HG03342 (cell line): ENCODE measurements at regions not wholly inside any gene's neighbourhood (a gene's known extent, or its start where the extent isn't known, plus 50 kb on each side); places are given as distances from the start of the nearest gene placed in this dataset.
A peak's percentile ranks its signal among the peaks of the same experiment; 100 is the strongest.

Experiments used
- ATAC-seq: cut with Tn5 transposase; IDR thresholded peaks from one replicate; pipeline ENCODE4 v1.9.1; 2021; ENCODE audit warnings: mild to moderate bottlenecking, moderate library complexity; ENCODE audit not compliant: unreplicated experiment

GRCh38 chr6:139497345-139497961 lies 123.0 kb upstream of the CITED2 start:
- no peak for ATAC-seq

DNA sequence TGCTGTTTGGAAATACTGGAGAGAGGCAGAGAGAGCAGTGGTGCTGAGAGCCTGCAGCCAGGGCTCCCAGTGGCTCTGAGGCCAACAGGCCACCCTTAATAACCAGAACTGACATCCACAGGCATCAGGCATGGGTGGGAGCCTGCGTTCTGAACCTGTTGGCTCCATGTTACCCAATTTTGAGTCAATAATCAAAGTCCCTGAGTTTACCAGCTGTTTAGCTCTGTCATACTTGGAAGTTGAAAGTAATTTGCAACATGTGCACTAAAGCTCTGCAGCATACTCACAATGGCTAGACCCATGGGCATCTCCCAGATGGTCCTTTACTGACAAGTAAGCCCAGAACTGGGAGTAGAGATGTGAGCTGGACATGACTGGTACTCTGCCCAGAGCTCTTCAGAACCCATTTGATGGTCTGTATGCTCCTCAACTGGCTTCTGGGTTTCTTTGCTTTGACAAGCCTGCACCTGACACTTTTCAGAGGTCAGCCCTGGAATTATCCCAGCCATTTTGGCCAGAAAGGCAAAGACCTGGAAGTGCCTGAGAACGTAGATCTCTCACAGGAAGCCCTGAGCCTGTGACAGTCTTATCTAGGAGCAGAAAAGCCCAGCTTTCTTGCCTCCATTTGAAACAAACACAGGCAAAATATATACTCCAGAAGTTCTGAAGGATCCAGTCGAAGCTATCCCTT lies 122.4 kb upstream of the CITED2 start:
- no peak for ATAC-seq

GRCh38 chr6:139494376-139494990 lies 120.0 kb upstream of the CITED2 start:
- ATAC-seq: no peak

DNA sequence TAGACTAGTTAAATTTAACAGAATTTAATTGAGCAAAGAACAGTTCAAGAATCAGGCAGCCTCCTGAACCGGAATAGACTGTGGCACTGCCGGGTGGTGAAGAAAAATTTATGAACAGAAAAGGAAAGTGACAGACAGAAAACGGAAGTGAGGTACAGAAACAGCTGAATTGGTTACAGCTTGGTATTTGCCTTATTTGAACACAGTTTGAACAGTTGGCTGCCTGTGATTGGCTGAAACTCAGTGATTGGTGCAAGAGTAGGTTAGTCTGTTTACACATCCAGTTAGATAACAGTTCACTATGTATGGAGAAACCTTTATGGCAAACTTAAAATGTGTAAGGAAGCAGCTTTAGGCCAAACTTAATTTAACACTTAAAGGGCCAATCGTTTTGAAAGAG lies 116.0 kb upstream of the CITED2 start:
- ATAC-seq: peak; percentile 85

GRCh38 chr6:139486476-139486799 lies 112.0 kb upstream of the CITED2 start:
- ATAC-seq: no peak

DNA sequence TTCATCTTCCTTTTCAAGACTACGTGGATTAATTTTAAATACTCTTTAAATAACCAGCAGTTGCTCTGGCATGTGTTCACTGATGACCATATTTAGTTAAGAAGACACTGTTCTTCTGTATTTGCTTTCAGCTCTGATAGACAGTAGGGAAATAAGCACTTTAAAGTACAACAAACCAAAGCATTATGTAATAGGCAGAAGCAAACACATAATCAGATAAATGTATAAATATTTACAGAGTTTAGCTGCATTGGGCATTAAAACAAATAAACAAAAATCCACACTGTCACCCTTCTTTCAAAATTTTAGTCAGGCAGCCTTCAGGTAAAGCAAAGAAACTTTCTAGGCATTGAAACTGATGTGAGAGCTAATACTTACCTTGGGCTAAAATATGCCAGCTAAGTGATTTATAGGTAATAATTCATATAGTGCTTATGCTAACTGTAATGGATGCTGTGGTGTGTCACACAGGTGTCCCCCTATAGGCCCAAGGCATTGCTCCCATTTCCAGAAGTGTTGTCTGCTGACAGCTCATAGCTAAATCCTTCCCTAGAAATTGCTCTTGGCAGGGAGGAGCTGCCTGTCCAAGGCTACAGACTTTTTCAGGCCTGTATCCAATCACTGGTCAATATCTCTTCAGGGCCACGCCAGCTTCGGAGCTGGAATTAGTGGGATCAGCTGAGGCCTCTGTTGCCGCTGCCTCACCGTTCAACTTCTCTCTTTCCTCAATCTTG lies 111.5 kb upstream of the CITED2 start:
- no peak for ATAC-seq

DNA sequence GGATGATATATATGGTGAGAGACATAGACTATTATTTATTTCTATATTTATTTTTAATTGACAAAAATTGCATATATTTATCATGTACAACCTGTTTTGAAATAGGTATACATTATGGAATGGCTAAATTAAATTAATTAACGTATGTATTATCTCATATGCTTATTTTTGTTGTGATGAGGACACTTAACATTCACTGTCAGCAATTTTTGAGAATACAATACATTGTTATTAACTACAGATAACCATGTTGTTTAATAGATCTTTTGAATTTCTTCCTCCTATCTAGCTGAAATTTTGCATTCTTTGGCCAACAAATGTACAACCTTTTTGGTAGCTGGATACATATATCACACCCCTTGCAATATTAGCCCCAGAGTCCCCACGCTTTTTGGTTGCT lies 110.7 kb upstream of the CITED2 start:
- ATAC-seq: no peak

DNA sequence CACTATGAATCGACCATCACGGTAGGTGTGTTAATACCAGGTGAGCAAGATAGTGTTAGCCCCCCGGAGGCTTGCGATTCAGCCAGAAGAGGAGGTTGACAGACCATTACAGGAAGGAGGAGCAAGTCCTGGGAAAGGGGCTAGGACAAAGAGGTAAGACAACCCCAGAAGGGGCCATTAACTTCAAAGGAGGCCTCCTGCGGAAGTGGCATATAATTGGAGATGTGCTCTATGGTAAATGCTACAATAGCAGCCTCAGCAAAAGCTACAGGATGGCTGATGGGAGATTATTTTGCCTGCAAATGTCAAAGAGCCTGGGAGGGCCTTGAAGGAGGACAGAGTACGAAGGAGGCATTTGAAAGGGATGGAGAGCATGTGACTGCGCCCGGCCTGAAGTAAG lies 108.6 kb upstream of the CITED2 start:
- no peak for ATAC-seq

DNA sequence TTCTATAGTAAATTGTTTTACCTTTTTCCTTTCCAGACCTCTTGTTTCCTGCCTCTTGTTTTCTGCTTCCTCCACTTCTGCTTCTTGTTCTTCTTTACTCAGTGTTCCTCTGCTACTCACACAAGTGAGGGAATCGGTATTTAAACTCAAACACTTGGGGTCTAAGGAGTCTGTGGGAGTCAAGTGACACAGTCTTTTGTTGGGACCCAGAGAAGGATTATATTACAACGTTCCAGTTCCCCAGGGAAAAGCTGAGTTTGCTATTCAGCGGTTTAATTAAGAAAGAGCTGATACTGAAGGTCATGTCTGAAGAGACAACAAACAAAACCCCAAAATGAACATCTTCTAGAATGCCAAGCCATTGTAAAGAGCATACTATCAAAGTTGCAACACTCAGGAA lies 107.8 kb upstream of the CITED2 start:
- no peak for ATAC-seq

- ATAC-seq: no peak
These were observed 106.1 kb upstream of the CITED2 start for GRCh38 chr6:139480356-139481165.

DNA sequence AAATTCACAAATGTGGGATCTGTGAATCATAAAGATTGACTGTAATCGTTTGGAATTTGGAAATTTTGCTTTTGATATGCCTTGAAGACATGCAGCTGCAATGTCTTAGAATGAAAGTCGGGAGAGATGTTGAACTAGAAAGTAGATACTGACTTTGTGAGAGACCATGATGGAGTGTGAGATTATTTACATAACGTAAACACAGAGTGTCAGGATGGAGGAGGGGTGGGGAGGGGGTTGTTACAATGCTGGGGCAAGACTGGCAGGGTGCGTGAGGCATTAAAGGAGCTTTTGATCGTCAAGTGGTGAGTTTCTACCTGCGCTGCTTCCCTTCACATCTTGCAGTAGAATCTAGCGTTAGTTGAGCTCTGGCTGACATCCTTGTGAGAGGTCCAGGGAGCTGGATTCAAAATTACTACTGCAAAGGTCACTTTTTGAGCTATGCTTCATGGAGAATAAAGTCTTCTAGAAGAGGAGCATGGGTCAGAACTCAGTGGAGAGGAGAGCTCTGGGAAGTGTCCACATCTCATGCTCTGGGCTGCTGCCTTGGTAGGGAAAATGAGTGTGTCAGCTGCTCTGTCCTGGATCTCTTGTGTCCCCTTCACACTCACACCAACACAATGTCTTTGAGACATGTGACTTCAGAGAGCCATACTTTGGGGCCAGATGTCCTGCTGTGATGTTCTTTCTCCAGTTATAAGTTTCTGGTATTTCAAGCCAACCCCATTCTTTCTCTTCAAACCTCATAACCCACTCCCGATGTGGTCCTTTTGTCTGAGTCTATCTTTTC lies 105.2 kb upstream of the CITED2 start:
- no peak for ATAC-seq

- ATAC-seq: no peak
These were observed 101.2 kb upstream of the CITED2 start for GRCh38 chr6:139475646-139476045.

DNA sequence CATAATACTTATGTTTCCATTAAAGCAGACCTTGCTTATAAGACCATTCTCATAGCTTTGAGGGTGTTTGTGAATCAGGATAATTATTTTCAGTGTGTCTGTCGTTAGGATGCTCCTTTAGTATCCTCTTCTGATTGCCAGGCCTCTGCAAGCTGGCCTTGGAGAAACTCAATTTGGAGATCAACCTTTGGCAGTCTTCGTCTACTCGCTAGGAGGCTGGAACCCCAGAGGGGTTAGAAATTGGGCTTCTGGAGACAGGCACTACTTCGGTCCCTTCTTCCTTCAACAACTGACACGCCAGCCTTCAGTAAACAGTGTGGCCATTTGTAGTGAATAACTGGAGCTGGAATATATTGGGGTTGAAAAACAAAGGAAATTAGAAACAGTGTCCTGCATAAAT lies 100.8 kb upstream of the CITED2 start:
- ATAC-seq: no peak

DNA sequence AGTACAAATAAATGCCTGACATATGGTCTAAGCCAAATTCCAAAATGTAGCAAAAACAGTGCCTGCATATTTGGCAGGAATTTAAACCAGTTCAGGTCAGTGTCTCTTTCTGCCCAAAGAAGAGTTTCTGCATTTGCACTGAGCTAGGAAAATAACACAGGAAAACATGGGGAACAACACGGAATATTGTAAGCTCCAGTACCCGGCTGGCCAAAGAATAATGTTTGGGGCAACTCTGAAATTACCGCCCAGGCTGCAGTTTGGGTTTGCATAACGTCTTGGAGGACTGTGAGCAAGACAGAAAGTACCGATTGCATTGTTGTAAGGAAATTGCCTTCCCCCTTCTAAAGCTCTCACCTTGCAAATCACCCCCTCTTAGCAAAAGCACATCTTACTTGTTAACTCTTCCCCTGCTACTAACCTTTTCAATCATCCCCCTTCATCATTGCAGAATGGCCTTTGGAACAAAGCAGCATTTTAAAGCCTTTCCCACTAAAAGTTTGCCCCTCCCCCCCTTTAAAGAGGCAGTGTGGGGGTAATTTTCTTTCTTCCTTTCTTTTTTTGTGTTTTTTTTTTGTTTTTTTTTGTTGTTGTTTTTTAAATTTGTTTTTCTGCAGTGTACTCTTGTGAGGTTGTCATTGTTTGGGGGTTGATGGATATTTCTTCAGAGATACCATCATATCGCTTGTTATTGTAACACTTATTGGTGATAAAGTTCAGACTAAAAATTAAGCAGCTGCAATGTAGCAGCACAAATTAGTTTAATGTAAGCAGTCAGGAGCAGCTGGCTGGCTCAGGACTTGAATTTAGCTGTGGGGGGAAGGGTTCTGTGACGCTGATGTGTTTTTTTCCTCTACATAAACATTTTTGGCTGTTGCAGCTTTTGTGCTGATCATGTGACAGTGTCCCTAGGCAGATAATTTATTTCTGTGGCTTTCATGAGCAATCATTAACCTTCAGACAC lies 100.0 kb upstream of the CITED2 start:
- peak; percentile 46 for ATAC-seq

GRCh38 chr6:139473731-139474130 lies 99.3 kb upstream of the CITED2 start:
- no peak for ATAC-seq

DNA sequence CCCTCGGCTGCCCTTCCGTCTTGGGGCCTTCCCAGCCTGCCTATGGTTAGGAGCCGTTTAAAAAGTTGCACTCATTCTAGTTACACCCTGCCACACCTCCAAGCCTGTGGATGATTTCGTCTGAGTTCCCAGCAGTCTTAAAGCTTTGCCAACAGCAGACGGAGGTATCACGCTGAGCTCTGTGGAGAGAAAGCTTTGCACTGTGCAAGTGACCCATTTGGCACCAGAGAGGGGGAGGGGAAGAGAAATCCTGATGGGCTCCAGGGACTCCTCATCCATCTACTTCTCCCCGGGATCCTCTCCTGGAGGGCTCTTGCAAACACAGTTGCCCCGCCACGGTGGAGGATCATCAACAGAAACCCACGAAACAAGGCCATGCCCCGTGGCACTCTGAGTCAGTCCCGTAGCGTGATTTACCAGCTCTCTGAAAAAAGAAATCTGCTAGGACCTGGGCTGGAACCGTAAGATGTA lies 98.8 kb upstream of the CITED2 start:
- ATAC-seq: no peak

- ATAC-seq: no peak
These were observed 98.0 kb upstream of the CITED2 start for GRCh38 chr6:139472351-139473015.

DNA sequence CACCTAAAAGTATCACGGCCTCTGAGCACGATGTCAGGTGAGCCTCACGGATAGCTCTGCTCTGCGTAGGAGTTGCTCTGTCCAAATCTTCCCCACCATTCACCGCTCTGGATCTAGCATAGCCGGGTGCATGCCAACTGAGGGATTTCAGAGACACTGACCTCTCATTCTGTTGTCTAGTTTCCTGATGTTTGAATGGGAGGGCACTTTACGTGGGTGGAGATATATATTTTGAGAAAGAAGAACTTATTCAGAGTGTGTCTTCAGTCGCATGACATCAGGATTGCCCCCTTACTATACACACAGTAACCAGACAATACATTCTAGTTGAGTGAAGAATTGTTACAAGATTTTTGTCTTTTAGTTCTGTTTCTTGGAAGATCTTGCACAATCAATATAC lies 96.5 kb upstream of the CITED2 start:
- no peak for ATAC-seq
